A549 (cell line): ENCODE measurements at regions not wholly inside any gene's neighbourhood (a gene's known extent, or its start where the extent isn't known, plus 50 kb on each side); places are given as distances from the start of the nearest gene placed in this dataset.
"Not testable (repeated sequence)": the region's sequence is repeated elsewhere in the genome, so short reads cannot be mapped to it uniquely, and the experiment has no call there.

Experiments used
- BHLHE40 ChIP-seq: IDR thresholded peaks from 2 replicates; pipeline ENCODE4 v1.6.1; 2012; ENCODE audit warnings: low read depth, low read length, inconsistent platforms
- CTCF ChIP-seq: fragments of >200 bp; sonication (Bioruptor Twin); formaldehyde crosslinking; IDR thresholded peaks from 3 replicates; pipeline ENCODE4 v1.5.1; 2016
- JUN ChIP-seq, 2 experiments: fragments of >200 bp; sonication (Bioruptor Twin); formaldehyde crosslinking; IDR thresholded peaks; 2 replicates in 1 of 2; 3 replicates in 1 of 2; pipeline ENCODE4 v1.6.1; 2016 to 2017
- KDM1A ChIP-seq: fragments of 200-600 bp; sonication (generic); IDR thresholded peaks from 2 replicates; pipeline ENCODE4 v1.6.1; 2016; ENCODE audit warnings: low read depth, mild to moderate bottlenecking
- MAX ChIP-seq: IDR thresholded peaks from 2 replicates; pipeline ENCODE4 v1.6.1; 2012
- MAZ ChIP-seq: fragments of 150-350 bp; IDR thresholded peaks from 2 replicates; pipeline ENCODE4 v1.6.1; 2014; ENCODE audit warnings: antibody characterized with exemption, low read depth, low read length, borderline replicate concordance
- POLR2A ChIP-seq: IDR thresholded peaks from 2 replicates; pipeline ENCODE4 v1.6.1; 2012; ENCODE audit warnings: mild to moderate bottlenecking, low read length
- RNF2 ChIP-seq: fragments of 200-600 bp; sonication (generic); IDR thresholded peaks from 2 replicates; pipeline ENCODE4 v1.6.1; 2016; ENCODE audit warnings: low read depth, mild to moderate bottlenecking, antibody characterized with exemption, moderate library complexity, borderline replicate concordance
- ZSCAN20 ChIP-seq: fragments of 250-450 bp; sonication (Bioruptor Pico); IDR thresholded peaks from 2 replicates; pipeline ENCODE4 v1.8.0; 2022; ENCODE audit warnings: mild to moderate bottlenecking, moderate library complexity

- not testable (repeated sequence) for TF ChIP-seq ZSCAN20 (CRISPR knock-in tag); JUN (IDR thresholded peaks at IDR 0.05); POLR2A; CTCF; MAX; RNF2; KDM1A; BHLHE40; MAZ
Measured at GRCh38 chr1:245102149-245102548, 52.6 kb upstream of the KIF26B start.
